ENCODE measurements at regions not wholly inside any gene's neighbourhood (a gene's known extent, or its start where the extent isn't known, plus 50 kb on each side); places are given as distances from the start of the nearest gene placed in this dataset.
"Not testable (repeated sequence)": the region's sequence is repeated elsewhere in the genome, so short reads cannot be mapped to it uniquely, and the experiment has no call there.

DNA sequence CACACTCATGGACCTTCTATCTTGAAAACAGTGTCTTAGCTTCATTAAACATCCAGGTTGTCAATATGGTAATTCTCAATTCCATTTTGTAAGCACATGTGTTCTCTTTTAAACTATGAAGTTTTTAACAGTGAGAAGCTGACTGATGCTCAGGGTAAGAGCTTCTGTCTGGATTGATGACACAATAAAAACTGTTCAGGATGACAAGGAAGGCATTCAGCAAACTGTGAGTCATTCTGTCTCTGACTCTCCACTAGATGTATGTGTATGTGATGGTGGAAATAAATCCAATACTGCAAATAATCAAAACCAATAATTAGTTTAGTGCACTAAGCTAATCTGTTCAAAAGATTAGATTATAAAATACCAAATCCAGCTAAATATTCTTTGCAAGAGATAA is 115.3 kb upstream of the ARX start:
- DNase-seq = no peak

DNA sequence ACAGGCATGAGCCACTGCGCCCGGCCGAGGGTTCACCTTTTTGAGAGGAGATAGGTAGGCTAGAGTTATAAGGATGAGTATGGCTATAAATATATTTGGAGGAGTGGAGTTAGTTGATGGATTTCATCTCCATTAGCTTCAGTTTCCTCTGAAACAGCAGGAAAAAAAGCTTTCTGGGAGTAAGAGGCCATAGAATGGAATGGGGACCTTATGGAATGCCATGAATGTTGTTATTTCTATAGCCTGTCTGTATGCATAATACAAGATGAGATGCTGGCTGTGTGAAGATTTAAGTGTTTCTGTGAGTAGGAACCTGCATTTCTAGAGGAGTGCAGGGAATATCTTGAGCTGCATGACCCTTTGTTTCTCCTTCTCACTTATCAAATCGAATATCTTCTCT is 114.9 kb upstream of the ARX start:
- no peak for DNase-seq

DNA sequence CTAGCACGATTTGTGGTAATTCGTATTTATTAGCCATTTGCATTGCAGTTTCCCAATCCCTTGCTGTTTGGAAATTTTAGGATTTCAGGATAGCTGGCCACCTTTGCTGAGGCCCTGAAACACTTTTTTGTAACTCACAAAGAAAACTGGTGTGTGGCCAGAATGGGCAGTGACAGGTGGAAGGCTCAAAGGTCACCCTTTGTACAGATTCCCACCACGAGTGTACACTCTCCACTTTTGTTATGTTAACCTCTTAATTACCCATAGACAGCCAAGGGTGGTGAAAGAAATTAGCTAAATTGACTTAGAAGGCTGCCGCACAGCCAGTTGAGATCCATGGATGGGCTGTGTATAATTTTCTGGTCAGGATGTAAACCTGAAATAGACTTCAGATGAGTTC is 109.7 kb upstream of the ARX start:
- no peak for DNase-seq

DNA sequence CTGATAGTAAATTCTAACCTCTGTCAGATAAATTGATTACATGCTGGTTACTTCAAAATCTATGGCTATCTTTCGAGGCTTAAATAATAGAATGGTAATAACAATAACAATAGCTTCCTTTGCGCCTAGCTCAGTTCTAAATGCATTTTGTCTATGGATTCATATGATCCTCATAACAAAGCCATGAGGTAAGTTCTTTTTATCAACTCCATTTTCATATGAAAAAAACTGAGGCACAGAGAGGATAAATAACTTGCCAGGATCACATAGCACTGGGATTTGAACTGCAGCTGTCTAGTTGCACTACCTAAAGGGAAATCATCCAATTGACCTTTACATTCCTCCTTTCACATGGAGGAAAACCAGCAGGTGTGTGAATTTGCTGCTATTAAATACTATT is 108.6 kb upstream of the ARX start:
- DNase-seq = no peak

DNA sequence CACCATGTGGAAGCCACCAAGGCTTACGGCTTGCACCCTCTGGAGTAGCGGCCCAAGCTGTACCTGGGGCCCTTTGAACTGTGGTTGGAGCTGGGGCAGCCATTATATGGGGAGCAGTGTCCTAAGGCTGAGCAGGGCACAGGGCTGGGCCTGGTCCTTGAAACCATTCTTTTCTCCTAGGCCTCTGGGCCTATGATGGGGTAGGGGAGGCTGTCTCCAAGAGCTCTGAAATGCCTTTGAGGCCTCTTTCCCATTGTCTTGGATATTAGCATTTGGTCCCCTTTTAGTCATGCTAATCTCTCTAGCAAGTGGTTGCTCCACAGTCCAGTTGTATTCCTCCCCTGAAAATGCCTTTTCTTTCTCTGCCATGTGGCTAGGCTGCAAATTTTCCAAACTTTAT is 96.4 kb upstream of the ARX start:
- DNase-seq = no peak

DNA sequence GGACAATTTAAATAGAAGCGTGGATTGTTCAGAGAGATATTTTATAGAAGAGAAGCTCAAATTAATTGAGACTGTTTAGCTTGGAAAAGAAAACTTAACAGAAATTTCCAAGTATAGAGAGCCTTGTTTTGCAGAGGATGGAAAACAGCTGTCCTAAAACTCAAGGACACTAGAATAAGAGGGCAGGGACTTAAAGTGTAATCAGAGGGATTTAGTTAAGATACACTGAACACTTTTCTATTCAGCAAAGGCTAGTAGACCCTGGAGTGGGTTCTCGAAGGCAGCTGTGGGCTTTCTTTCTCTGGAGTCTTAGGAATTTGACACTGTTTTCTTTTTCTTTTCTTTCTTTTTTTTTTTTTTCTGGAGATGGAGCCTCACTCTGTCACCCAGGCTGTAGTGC is 92.7 kb upstream of the ARX start:
- DNase-seq = no peak

DNA sequence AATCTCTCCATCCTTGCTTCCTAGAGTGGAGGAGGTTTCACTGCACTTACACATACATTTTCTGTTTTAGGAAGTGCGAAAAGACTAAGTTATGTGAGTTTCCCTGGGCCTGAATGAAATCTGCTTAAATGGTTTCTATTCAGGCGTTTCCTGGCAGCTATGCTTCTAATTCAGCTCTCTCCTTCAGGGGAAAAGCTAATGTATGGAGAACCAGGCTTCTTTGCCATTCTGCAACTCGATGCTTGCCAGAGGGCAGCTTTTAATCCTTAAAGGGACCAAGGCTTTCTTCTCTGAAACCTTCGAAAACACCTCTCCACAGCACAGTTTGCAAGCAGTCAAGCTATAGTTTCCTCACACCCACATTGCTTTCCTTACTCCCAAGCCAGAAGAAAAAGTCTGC is 89.5 kb upstream of the ARX start:
- DNase-seq = no peak

DNA sequence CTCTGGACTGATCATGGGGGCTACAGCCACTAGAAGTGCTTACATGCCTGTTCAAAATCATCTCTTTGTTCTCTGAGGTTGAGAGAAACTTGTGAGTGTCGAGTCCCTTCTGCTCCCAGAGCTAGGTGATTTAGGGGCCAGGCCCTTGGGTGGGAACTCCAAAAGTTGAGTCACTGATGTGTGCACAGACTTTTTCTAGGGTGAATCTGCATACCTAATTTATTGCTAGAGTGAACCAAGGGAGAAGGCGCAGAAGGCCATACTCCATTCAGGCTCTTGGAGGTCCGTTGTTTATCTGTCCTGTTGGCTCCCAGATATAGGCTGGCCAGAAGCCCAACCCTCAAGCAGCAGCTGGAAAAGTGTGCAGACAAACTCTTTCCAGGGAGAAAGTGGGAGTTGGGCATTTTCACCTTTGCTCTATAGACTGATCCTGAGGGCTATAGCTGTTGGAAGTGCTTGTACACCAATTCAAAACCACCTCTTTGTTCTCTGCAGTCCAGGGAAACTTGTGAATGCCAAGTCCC is 80.8 kb upstream of the ARX start:
- DNase-seq = no peak

DNA sequence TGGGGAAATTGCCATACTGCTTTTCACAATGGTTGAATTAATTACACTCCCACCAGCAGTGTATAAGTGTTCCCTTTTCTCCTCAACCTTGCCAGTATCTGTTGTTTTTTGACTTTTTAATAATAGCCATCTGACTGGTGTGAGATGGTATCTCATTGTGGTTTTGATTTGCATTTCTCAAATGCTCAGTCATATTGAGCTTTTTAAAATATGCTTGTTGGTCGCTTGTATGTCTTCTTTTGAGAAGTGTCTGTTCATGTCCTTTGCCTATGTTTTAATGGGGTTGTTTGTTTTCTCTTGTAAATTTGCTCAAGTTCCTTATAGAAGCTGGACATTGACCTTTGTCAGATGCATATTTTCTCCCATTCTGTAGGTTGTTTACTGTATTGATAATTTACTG is 75.4 kb upstream of the ARX start:
- not testable (repeated sequence) for DNase-seq

DNA sequence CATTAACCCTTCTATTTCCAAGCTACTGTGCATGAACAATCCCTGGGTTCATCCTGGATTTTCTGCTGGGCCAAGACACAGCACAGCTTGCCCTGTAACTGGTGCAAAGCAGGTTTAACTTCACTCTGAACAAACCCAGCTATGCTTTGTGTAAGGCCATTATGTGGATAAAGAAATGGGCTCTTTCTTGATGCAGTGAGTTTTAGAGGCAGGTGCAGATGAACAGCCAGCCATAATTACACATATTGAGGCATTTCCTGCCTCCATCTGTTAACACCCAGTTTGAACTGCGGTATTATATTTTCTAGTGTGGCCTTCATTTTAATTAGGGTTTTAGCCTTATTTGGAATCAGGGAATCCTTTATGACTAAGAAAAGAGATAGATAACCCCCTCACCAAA is 68.7 kb upstream of the ARX start:
- DNase-seq = no peak

DNA sequence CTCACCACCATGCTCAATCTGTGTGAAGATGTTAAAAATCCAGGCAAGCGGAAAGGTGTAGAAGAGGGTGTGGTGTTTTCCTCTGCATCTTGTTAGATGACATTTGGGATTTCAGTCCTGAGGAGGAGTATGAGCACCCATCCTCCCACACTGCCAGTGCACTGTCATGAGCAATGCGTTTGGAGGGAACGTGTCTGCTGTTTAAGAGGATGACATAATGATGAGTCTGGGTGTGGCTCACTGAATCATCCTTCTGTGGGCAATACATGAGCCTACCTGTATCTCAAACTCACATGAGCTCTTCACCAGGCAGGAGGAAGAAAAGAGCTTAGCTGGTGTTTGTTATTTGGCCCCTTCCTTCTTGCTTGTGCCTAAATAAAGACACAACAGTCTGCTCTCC is 67.9 kb upstream of the ARX start:
- no peak for DNase-seq

DNA sequence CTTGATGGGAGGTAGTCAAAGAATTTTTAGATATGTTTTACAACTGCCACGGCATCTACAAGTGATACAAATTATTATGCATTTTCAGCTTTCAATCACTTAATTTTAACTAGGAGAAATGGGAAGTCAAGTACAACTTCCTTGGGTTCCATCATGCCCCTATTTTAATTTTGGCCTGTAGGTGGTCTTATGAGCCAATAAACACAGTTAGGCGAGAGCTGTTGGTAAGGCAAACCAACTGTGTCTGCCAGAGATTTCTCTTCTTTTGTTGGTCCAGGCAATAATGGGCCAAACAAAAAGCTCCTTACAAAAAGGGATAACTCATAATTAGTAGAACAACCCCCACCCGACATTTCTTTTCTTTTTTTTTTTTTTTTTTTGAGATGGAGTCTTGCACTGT is 63.3 kb upstream of the ARX start:
- DNase-seq = no peak

DNA sequence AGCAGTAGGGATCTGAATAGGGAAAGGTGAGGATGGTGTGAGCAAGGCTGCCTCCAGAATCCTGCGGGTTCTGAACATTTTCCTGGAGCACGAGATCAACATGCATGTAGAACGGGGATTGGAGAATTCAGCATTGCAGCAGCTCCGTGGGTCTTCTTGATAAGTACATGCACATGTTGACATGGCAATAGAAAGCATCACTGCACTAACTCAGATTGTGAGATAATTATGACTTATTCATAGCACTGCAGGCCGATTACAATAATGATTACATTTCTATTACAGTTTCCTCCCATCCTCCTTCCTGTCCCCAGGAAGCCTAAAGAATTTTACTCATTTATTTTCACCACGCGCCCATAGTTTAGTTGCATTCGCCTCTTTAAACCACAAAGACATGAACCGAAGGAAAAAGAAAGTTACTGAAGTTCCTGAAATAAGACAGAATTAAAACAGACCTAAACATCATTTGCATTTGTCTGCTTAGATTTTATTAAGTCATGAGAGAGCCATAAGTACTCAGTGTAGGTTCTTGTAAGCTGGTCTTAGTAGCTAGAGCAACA is 61.3 kb upstream of the ARX start:
- no peak for DNase-seq

DNA sequence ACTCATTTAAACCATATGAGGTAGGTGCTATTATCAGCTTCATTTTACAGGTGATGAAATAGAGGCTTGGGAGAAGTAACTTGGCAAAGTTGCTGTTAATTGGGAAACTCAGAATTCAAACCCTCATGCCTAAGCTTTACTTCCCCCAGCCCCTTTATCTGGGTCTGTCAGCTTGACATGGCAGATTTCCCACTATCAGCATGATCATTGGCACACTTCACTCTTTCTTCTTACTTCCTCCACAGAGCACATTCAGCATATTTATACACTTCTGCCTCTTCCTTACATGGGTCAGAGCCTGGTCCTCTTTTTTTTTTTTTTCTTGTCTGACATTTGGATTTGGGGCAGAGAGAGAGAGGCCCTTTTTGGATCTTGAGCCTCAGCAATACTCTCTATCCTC is 56.5 kb upstream of the ARX start:
- no peak for DNase-seq

DNA sequence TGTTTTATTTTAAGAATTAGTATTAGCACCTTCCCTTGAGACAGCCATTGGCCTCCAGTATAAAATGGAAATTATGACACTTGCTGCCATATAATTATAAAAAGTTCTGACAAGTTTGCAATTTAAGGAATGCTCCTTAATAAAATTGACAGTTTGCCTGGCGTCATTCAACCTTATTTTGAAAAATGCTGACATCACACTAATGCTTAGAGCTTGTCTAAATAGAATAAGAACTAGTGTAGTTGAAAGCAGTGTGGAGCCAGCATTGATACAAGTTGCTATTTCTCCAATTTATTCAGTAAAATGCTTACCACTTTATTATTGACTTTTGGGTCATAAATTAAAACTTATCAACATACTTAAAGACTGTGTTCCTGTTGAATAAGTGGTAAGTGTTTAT is 54.3 kb upstream of the ARX start:
- no peak for DNase-seq

DNA sequence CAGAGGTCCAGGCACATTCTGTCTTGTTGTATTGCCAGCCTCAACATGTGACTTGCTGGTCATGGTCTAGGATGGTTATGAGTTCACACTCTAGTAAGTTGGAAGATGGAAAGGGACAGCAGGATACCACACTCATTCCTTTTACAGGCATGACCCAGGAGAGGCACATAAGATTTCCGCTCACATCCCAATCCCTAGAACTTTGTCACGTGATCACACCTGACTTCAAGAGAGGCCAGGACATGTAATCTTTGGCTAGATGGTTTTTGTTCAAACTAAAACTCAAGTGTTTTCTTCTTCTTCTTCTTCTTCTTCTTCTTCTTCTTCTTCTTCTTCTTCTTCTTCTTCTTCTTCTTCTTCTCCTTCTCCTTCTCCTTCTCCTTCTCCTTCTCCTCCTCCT is 53.4 kb upstream of the ARX start:
- no peak for DNase-seq

DNA sequence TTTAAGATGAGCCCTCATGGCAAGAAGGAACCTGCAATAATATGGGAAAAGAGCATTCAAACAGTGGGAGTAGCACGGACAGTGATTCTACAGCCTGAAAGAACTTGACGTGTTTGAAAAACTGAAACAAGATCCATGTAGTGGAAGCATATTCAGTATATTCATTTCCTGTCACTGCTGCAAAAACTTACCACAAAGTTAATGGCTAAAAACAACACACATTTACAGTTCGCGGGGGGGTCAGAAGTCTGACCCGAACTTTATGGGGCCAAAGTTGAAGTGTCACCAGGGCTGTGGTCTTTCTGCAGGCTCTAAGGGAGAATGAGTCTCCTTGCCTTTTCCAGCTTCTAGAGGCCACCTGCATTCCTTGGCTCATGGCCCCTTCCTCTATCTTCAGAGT is 52.6 kb upstream of the ARX start:
- DNase-seq = no peak

DNA sequence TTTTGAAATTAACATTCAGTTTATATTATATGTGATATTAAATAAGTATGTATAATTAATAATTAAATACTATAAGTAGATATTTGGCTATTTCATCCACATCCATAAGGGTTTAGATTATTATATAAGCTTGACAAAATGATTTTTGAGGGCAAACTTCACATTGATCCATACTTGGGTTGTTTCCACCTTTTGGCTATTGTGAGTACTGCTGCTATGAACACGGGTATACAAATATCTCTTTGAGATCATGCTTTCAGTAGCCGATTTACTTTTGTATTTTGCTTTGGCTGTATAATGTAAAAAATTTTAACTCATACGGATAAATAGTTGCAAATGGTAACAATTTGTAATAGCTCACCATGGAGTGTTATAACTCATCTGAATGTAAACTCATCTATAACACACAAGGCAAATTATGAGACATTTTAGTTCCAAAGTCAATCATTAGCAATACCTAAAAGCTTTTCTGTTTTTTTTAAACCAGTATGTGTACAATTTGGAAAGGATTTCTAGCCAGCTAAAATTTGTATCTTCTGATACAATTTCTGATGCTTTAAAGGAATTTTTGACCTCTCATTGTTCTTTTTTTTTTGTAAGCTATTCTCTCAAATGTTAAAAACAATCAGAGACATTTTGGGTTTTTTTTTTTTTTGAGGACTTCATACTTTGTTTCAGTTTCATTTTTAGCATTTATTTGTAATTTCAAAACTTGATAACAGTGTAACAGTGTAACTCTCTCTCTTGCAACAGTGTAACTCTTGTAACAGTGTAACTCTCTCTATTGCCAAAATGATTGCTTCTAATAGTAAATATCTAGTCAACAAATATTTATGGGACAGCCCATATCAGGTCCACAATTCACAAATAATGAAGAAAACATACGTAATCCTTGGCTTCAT is 51.8 kb upstream of the ARX start:
- no peak for DNase-seq

DNA sequence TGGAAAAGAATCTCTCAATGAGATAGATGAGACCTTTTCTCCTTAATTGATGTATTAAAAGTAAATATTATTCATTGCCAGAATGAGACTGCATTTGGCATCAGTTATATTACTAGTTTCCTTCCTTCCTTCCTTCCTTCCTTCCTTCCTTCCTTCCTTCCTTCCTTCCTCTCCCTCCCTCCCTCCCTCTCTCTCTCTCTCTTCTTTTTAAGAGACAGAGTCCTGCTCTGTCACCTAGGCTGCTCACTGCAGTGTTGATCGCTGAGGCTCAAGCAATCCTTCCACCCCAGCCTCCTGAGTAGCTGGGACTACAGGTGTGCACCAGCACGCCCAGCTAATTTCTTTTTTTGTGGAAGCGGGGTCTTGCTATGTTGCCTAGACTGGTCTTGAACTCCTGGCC is 50.4 kb upstream of the ARX start:
- DNase-seq = no peak
